Femur (tissue), 1 donor: ENCODE measurements at regions not wholly inside any gene's neighbourhood (a gene's known extent, or its start where the extent isn't known, plus 50 kb on each side); places are given as distances from the start of the nearest gene placed in this dataset.
"Not testable (repeated sequence)": the region's sequence is repeated elsewhere in the genome, so short reads cannot be mapped to it uniquely, and the experiment has no call there.

Source experiments
- DNase-seq: peaks from one replicate; pipeline ENCODE4 v3.0.0-alpha.2; 2017

DNA sequence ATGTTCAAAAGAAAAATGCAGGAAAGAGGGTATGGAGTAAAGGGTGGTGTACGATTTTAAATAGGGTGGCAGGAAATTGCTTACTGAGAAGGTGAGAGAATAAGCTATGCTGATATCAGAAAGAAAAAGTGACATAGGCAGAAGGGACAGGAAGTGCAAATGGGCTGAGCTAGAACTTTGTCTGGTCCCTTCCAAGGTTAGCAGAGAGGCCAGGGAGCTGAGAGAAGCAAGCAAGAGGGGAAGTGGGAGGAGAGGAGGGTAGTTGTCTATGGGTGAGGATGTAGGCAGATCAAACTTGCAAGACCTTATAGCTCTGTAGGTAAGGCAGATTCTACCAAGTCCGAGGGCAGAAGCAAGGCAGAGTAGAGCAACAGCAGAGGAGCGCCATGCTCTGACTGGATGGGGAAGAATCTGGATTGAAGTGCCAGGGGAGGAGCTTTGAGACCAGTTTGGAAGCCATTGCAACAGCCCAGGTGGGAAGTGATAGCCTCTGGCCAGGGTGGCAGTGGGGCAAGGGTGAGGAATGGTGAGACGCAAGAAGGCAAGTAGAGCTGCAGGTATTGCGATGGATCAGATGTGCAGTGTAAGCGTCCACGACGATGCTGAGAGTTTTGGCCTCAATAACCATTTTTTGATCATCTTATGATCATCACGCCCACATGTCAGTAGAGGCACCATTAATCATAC lies 134.4 kb upstream of the APCDD1 start:
- DNase-seq = no peak

GRCh38 chr18:10320791-10321190 lies 133.6 kb upstream of the APCDD1 start:
- DNase-seq = no peak

DNA sequence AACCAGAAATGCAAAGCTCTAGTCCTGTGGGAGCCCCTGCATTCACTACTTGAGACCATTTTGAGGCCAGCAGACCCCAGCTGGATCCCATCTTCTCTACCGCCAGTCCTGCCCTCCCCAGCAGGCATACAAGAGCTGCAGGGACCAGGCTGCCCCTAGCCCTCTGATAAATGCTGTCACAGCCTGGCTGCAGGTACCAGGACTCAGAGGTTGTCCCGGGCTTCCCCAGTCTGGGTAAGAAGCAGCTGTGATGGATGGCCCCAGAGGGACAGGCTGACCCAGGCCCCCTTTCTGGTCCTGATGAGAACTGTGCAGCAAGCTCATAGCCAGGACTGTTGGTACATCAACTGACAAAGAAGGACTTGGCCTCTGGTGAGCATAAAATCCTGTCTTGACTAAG lies 132.9 kb upstream of the APCDD1 start:
- no peak for DNase-seq

DNA sequence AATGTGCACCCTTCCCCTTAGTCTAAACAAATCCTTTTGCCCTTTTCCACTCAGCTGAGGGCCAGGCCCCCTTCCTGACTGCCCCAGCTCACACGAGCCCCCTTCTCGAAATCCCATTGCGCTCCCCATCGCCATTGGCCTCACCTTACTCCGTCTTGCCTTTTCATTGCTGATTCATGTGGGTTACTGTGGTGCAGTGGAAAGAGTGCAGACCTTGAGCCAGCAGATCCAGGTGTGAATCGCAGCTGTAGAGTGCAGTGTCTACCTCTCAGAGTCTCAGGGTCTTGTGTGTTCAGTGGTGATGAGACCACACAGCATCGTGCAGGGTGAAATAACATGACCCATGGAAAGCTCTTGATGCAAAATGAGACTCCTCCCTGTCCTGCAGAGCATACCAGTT lies 132.4 kb upstream of the APCDD1 start:
- DNase-seq = no peak

DNA sequence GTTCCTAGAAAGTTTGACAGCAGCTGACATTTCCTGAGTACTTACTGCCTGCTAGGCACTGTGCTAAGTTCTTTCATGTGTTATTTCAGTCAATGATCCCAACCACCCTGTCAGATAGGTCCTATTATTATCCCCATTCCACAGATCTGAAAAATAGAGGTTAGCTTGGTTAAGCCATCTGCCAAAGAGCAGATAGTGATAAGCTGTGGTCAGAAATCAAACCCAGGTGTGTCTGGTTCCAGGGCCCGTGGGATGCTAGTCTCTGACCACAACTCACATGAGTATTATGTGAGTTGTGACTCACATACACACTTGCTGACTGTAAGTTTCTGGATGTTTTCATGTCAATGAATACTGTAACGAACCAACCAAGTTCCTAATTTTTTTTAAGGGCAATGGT lies 132.0 kb upstream of the APCDD1 start:
- no peak for DNase-seq

DNA sequence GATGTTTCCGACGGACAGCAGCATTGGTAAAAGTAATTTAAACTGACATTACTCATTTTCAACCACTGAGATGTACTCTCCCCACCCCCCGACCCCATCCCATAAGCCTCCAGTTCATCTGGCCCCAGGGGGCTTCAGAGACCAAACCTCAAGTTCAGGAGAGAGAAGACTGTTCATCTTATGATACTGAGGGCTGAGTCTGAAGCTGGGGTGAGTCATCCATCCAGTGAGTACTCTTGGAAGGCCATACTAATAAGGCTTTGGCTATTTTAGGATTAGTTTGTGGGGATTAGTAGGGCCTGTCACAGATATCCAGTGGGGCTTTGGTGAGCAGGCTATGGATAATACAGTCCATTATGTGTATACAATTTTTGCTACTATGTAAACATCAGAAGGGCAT lies 125.3 kb upstream of the APCDD1 start:
- DNase-seq = no peak

- DNase-seq = no peak
These were observed 124.0 kb upstream of the APCDD1 start for GRCh38 chr18:10330428-10330827.

- DNase-seq = no peak
These were observed 122.0 kb upstream of the APCDD1 start for GRCh38 chr18:10332452-10332851.

DNA sequence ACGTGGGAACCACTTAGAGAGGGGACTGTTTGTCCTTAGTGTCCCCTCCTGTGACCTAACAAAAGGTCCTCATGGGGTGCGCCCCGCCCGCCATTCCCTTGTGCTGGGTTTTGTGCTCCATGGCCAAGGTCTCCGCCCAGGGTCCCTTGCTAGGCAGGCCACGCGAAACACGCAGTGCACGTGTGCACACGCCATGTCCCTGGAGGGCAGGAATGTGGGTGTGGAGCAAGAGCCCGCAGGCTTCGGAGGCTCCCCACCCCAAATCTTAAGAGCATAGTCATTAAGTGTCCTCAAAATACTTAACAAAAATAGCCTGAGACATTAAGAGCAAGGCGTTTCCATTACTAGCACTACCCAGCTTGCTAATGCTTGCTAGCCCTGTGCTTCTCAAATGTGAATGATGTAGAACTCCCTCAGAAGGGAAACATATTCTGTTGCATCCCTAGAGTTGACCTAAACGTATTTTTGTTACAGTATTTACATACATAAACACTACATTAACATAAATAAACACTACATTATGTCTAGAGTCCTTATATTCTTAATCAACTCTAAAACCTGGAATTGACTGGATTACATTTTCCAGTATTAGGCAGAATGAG lies 117.6 kb upstream of the APCDD1 start:
- no peak for DNase-seq

DNA sequence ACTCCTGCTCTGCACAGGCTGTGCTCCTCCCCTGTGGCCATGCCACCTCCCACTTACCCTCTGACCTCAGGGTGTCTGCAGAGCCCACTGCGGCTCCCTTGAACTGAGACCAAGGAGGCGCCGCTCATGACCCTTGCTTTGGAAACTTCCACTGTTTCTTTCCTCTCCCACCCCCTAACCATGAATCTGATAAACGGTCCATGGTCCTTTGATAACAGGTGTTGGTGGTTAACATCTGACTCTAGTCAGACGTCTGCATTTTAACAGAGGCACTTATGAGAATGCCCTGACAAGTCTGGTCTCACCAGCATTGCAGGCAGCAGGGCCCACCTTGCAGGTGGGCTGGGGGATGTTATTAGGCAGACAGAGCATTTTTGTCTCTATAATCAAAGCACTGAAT lies 113.6 kb upstream of the APCDD1 start:
- DNase-seq = no peak

- DNase-seq = peak; percentile 70
These were observed 110.7 kb upstream of the APCDD1 start for GRCh38 chr18:10343778-10344177.

DNA sequence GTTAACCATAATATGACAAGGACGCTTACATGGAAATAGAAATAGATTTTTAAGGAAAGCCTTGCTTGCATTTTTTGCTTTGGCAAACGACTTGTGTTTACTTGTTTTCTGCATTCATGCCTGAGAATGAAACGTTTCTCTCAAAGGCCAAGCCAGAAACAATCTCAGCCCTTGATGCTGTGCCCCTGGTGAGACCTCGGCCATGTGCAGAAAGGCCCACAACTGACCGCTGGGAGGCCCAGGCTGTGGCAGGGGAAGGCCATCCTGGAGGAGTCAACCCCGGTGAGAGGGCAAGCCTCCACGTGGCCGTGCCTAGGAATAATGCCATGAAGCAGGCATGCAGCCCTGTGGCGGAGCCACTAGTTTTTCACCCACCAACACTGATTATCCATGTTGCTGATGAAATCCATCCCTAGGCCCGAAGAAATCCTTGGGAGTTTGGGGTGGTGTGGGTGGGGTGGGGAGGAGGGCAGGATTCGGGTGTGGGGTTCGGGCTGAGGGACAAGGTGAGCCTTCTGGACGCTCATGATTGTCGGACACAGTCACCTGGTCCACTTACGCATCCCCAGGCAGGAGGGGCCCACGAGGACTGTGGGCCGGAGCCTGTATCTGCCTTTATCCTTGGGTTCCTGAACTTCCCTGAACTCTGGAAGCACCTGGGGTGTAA lies 107.6 kb upstream of the APCDD1 start:
- DNase-seq = no peak

DNA sequence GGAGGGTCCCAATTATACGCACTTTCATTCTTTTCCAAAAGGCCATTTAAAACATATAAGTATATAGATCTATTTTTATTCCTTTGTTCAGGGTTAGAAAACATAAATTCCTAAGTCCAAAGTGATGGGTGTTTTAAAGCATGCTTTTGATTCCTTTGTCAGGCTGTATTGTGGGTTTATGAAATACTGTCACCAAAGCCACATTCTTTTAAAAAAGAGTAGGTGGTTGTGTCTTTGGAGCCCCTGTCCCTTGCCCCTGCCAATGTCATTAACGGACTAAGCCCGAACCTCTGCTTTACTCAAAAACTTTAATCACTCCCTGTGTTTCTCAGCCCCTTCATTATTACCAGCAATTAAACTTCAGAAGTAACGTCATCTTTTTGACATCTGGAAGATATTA lies 104.9 kb upstream of the APCDD1 start:
- no peak for DNase-seq

GRCh38 chr18:10350661-10351060 lies 103.8 kb upstream of the APCDD1 start:
- no peak for DNase-seq

GRCh38 chr18:10351219-10351818 lies 103.1 kb upstream of the APCDD1 start:
- DNase-seq = no peak

DNA sequence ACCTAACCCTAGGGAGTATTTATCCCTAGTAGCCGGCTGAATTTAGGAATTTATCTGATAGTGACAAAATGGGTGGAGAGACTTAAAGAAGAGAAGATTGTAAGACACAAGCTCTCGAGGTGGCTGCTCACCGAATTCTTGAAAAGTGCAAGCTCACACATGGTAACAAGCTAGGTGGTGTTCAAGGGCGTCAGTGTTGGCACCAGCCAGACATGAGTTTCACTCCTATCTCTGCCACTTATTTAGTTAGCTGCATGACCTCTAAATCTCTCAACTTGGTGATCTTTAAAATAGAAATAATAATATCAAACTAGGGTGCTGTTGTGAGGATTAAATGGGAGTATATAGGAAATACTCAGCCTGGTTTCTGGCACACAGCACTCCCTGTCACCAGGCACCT lies 102.6 kb upstream of the APCDD1 start:
- DNase-seq = no peak

GRCh38 chr18:10352671-10353070 lies 101.8 kb upstream of the APCDD1 start:
- no peak for DNase-seq

DNA sequence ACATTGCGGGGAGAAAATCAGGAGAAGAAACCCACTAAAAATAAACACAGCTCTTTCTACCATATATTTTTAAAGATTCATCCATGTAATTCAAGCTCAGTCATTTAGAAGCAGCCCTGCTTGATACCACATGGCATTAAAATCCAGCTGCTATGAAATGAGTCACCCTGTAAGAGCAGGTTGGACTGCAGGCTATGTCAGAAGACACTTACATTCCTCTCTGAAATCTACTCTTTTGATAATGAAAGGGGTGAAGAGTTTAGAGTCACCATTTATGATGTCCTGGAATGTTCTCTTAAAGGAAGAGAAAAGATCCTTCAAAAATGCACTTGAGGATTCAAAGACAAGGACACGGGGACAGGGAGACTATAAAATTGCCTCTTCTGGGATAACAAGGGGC lies 100.6 kb upstream of the APCDD1 start:
- DNase-seq = no peak

- no peak for DNase-seq
These were observed 100.1 kb upstream of the APCDD1 start for GRCh38 chr18:10354241-10354811.

DNA sequence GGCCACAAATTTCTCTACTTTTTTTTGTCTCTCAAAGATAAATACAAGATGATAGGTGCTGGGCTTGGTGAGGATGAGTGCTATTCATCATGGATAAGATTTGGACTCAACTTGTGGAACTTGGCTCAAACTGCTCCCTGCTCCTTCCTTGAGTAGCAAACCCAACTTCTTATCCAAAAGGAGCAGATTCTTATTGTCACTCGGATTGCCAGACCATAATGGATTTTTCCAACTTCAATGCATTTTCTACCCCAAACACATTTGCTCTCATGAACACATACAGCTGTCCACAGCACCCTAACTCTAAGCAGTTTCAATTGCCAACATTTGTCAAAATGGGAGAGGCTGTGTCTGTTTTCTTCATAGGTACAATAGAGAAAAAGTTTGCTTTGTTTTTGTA lies 99.5 kb upstream of the APCDD1 start:
- no peak for DNase-seq

GRCh38 chr18:10356999-10357398 lies 97.4 kb upstream of the APCDD1 start:
- not testable (repeated sequence) for DNase-seq

DNA sequence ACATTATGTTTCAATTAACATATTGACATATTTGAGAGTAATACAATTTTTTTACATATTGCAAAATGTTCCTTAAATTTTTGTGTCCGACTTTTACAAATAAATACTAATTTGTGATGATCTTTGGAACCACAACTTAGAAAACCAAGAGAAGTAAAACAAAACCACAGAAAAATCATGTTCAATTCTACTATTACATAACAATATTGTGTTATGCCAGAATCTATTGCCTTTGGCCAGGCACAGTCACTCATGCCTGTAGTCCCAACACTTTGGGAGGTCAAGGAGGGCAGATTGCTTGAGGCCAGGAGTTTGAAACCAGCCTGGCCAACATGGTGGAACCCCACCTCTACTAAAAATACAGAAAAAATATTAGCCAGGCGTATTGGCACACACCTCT lies 92.8 kb upstream of the APCDD1 start:
- DNase-seq = no peak

DNA sequence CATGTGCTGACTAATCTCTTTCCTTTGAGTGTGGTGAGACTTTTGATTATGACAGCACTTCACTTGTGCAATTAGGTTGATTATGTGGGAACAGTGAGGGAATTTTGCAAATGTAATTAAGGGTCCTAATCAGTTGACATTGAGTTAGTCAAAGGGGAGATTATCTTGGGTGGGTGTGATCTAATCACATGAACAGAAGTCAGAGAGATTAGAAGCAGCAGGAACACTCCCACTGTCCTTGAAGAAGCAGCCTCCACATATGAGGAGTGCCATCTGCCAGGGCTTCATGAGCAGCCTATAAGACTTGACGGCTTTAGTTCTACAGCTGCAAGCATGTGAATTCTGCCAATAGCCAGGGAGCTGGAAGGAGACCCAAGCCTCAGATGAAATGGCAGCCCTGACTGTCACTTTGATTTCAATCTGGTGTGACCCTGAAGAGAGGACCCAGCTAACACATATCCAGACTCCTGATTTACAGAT lies 89.4 kb upstream of the APCDD1 start:
- no peak for DNase-seq

- no peak for DNase-seq
These were observed 88.5 kb upstream of the APCDD1 start for GRCh38 chr18:10365901-10366300.
